ENCODE measurements at regions not wholly inside any gene's neighbourhood (a gene's known extent, or its start where the extent isn't known, plus 50 kb on each side); places are given as distances from the start of the nearest gene placed in this dataset.
"Not testable (repeated sequence)": the region's sequence is repeated elsewhere in the genome, so short reads cannot be mapped to it uniquely, and the experiment has no call there.

DNA sequence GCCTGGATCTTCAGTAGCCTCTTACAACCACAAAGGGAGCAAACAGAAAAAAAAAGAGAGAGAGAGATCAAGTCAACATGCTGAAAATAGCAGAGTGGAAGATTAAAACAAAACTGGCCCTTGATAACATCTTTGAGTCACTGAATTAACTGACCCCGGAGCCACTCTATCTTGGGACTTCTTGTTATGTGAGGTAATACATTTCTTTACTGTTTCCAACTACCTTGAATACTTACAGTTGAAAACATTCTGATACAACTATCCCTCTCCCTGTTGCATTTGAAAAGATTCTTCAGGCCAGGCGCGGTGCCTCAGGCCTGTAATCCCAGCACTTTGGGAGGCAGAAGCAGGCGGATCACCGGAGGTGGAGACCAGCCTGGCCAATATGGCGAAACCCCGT is 208.1 kb downstream of the MEMO1 start:
- no peaks in the 10 kb centered on the region for H3K4me1 ChIP-seq
- no peak overlapping the region for H3K27ac ChIP-seq
- no peak for TF ChIP-seq CTCF (IDR thresholded peaks at IDR 0.05)
- no peaks in the 10 kb centered on the region for H3K36me3 ChIP-seq
- no peaks in the 10 kb centered on the region for H3K9me3 ChIP-seq
- intact Hi-C loops (cut with DNase I; ENCODE audit: low total_unique reads) = no loop called here
- no peaks in the 10 kb centered on the region for H3K27me3 ChIP-seq
- DNase-seq = no peak
- no peak overlapping the region for H3K4me3 ChIP-seq

DNA sequence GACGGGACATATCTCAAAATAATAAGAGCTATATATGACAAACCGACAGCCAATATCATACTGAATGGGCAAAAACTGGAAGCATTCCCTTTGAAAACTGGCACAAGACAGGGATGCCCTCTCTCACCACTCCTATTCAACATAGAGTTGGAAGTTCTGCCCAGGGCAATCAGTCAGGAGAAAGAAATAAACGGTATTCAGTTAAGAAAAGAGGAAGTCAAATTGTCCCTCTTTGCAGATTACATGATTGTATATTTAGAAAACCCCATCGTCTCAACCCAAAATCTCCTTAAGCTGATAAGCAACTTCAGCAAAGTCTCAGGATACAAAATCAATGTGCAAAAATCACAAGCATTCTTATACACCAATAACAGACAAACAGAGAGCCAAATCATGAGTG is 211.5 kb downstream of the MEMO1 start:
- H3K4me3 ChIP-seq; H3K4me1 ChIP-seq; H3K27me3 ChIP-seq; intact Hi-C loops (cut with DNase I; ENCODE audit: low total_unique reads); H3K36me3 ChIP-seq; H3K27ac ChIP-seq; DNase-seq: not testable (repeated sequence)
- H3K9me3 ChIP-seq = peaks cover 0 to 10% (median 5%) of the 10 kb centered on the region in 3 donors

GRCh38 chr2:31788273-31788672 is 207.5 kb upstream of the SRD5A2 start:
- DNase-seq = no peak
- no peak overlapping the region for H3K4me3 ChIP-seq
- intact Hi-C loops (cut with DNase I; ENCODE audit: low total_unique reads) = no loop called here

DNA sequence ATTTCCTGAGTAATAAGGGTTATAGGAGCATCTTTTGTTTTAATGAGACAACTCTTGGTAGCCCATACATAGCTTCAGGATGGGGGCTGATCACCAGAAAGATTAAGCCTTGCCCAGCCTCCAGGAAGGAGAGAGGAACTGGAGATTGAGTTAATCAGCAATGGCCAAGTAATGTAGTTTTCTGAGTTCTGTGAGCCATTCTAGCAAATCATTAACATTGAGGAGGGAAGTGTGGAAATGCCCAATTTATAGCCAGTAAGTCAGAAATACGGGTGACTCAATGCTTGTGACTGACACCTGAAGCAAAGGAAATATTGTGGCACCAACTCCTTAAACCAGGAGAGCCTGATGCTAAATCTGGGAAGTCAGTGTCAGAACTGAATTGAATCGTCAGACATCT is 205.1 kb upstream of the SRD5A2 start:
- intact Hi-C loops (cut with DNase I; ENCODE audit: low total_unique reads) = no loop called here
- H3K27me3 ChIP-seq = no peaks in the 10 kb centered on the region
- H3K27ac ChIP-seq = no peak overlapping the region
- no peak overlapping the region for H3K4me3 ChIP-seq
- no peak for TF ChIP-seq CTCF (IDR thresholded peaks at IDR 0.05)
- peaks cover 0 to 8% (median 0%) of the 10 kb centered on the region in 3 donors for H3K9me3 ChIP-seq
- DNase-seq = no peak
- H3K4me1 ChIP-seq = no peaks in the 10 kb centered on the region
- H3K36me3 ChIP-seq = no peaks in the 10 kb centered on the region

More at GRCh38 chr2:31788273-31788672, 207.5 kb upstream of the SRD5A2 start:
- no peak overlapping the region for H3K27ac ChIP-seq
- no peaks in the 10 kb centered on the region for H3K36me3 ChIP-seq
- no peaks in the 10 kb centered on the region for H3K4me1 ChIP-seq
- TF ChIP-seq CTCF (IDR thresholded peaks at IDR 0.05) = no peak
- H3K9me3 ChIP-seq = peaks cover 0 to 8% (median 0%) of the 10 kb centered on the region in 3 donors
- no peaks in the 10 kb centered on the region for H3K27me3 ChIP-seq

DNA sequence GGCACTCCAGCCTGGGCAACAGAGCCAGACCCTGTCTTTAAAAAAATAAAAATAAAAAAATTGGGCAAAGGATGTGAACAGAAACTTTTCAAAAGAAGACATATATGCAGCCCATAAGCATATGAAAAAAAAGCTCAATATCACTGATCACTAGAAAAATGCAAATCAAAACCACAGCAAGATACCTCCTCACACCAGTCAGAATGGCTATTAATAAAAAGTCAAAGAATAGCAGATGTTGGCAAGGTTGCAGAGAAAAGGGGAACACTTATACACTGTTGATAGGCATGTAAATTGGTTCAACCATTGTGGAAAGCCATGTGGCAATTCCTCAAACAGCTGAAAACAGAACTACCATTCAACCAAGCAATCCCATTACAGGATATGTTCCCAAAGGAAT is 204.1 kb upstream of the SRD5A2 start:
- no peaks in the 10 kb centered on the region for H3K36me3 ChIP-seq
- DNase-seq = no peak
- no peak overlapping the region for H3K27ac ChIP-seq
- peaks cover 0 to 8% (median 0%) of the 10 kb centered on the region in 3 donors for H3K9me3 ChIP-seq
- no peaks in the 10 kb centered on the region for H3K4me1 ChIP-seq
- no peak for TF ChIP-seq CTCF (IDR thresholded peaks at IDR 0.05)
- intact Hi-C loops (cut with DNase I; ENCODE audit: low total_unique reads) = no loop called here
- no peaks in the 10 kb centered on the region for H3K27me3 ChIP-seq
- no peak overlapping the region for H3K4me3 ChIP-seq

- intact Hi-C loops (cut with DNase I; ENCODE audit: low total_unique reads); H3K9me3 ChIP-seq; H3K4me3 ChIP-seq; H3K27me3 ChIP-seq; H3K27ac ChIP-seq; DNase-seq; H3K36me3 ChIP-seq; H3K4me1 ChIP-seq: not testable (repeated sequence)
Observed at GRCh38 chr2:31783446-31784091, 202.8 kb upstream of the SRD5A2 start.

- H3K27me3 ChIP-seq = no peaks in the 10 kb centered on the region
- no peaks in the 10 kb centered on the region for H3K4me1 ChIP-seq
- DNase-seq = no peak
- intact Hi-C loops (cut with DNase I; ENCODE audit: low total_unique reads) = no loop called here
- H3K27ac ChIP-seq = no peak overlapping the region
- no peak overlapping the region for H3K4me3 ChIP-seq
- H3K9me3 ChIP-seq = no peaks in the 10 kb centered on the region
- no peaks in the 10 kb centered on the region for H3K36me3 ChIP-seq
- no peak for TF ChIP-seq CTCF (IDR thresholded peaks at IDR 0.05)
Observed at GRCh38 chr2:31778153-31778552, 197.4 kb upstream of the SRD5A2 start.

Measured in tibial artery (tissue), 4 donors.